Upper lobe of left lung (tissue), 4 donors: ENCODE measurements at regions not wholly inside any gene's neighbourhood (a gene's known extent, or its start where the extent isn't known, plus 50 kb on each side); places are given as distances from the start of the nearest gene placed in this dataset.

Experiments used
- CTCF ChIP-seq, 6 experiments: fragments of 450-650 bp in 4 of 6; fragments of 200-600 bp in 2 of 6; sonication (generic) in 2 of 6; IDR thresholded peaks; one replicate each; pipeline ENCODE4 v1.5.1; 2016 to 2019; ENCODE audit warnings: antibody characterized with exemption in 6 of 6
- POLR2A ChIP-seq, 4 donors: fragments of 450-650 bp; IDR thresholded peaks; one replicate each; pipeline ENCODE4 v1.5.1; 2016 to 2017; ENCODE audit warnings: antibody characterized with exemption in 4 of 4, mild to moderate bottlenecking in 2 of 4
- POLR2AphosphoS5 ChIP-seq, 2 donors: sonication (generic); formaldehyde crosslinking; IDR thresholded peaks; one replicate each; pipeline ENCODE4 v1.5.1; 2017; ENCODE audit warnings: antibody characterized with exemption in 2 of 2

- TF ChIP-seq CTCF (IDR thresholded peaks at IDR 0.05) (no peak), POLR2A (IDR thresholded peaks at IDR 0.05) (no peak), POLR2AphosphoS5 (IDR thresholded peaks at IDR 0.05) (no peak)
These were observed 285.8 kb upstream of the MAP2 start for GRCh38 chr2:209138079-209138478.
